HG02678 (cell line): ENCODE measurements at regions not wholly inside any gene's neighbourhood (a gene's known extent, or its start where the extent isn't known, plus 50 kb on each side); places are given as distances from the start of the nearest gene placed in this dataset.

ENCODE experiments used
- ATAC-seq: cut with Tn5 transposase; IDR thresholded peaks from one replicate; pipeline ENCODE4 v1.9.1; 2021; ENCODE audit warnings: mild to moderate bottlenecking, moderate library complexity; ENCODE audit not compliant: unreplicated experiment

DNA sequence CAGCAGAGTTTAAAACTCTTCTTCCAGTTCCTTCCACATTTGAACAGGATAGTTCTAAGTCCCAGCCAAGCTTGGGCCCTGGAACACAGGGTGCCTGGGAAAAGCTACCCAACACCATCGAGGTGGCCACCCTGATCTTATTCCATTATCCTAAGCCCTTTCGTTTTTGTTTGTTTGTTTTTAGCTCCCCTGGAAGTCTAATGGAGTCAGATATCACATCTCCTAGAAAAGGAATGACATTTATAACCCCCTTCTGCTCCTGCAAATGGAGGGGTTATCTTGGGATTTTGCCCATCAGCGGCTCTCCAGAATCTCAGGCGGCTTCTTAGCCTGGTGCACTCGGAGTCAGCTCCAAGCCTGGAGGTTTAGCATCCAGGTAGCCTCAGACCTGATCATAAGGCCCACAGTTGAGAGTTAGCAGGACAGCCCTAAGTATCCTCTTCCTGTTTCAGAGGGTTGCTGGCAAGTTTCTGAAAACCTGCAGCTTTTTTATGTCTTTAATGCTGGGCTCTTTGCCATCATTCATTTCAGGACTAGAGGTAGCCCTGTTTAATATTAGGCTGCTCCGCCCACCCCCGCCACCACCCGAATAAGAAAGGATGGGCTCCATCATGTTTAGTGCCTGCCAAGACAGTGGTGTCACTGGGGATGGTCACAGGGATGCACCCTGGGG lies 230.0 kb upstream of the LNX1 start:
- no peak for ATAC-seq

DNA sequence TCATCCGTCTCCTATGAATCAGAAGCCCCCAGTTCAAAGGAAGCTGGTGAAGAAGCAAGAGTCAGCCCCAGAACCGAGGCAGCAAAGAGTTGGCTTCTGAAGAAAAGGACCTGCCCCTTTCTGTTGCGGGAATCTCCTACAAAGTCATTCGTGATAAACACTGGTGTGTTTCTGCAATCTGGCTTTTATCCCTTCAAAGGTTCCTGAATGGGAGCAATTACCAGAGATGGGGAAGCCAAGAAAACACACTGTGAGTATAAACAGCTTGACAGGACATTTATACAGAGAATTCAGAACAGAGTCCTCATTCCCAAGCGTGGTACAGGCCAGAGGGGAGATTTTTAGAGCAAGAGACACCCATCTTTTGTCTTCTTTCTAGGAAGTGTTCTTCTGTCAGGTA lies 226.8 kb upstream of the LNX1 start:
- ATAC-seq = no peak

DNA sequence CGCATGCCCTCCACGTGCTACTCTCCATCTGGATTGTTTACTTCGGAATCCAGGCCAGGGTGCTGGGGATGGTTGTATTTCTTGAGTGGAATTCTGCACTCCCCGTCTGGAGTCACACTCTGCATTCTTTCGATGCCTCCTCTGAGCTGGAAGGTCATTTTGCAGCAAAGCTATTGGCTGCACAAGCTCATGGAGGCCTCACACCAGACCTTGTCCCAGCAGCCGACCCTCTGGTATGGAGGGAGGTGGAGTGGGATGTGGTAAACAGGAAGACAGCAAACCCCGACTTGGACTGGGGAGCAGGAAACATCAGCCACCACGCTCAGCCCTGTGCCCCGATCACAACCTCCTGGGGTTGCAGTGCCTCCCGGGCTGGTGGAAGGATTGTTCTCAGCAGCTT lies 225.3 kb upstream of the LNX1 start:
- no peak for ATAC-seq

DNA sequence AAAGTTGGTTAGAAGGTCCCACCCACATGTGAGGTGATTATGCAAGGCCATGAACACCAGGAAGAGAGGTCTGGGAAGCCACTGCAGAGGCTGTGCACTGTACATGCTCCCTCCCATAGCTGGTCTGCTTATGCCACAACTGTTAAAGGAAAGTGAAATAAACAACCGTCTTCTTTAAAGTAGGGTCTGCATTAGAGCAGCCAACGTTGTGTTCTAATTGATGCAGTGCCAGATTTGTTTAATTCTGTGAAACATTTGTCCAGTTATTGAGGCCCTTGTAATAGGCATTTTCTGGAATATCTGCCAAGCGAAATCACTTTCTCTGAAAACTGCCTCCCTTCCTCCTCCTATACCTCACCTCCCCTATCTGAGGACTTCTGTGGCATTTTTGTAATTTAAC lies 224.0 kb upstream of the LNX1 start:
- no peak for ATAC-seq

DNA sequence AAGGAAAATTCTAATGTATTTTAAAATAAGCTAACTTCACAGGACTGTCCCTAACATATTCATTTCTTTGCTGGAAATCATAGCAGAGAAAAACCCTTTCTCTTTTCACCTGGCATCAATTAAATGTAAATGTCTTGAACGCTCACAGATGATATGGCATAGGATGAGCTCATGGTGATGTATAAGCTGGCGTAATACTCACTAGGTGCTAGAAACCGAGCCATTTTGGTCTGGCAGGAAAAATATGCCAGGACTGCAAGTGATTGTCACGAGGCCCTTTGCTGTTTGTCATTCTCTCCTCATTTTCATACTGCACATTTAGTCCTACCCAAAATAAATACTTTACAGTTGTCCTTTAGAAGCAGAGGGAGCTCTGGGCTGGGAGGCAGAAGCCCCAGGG lies 222.7 kb upstream of the LNX1 start:
- no peak for ATAC-seq

DNA sequence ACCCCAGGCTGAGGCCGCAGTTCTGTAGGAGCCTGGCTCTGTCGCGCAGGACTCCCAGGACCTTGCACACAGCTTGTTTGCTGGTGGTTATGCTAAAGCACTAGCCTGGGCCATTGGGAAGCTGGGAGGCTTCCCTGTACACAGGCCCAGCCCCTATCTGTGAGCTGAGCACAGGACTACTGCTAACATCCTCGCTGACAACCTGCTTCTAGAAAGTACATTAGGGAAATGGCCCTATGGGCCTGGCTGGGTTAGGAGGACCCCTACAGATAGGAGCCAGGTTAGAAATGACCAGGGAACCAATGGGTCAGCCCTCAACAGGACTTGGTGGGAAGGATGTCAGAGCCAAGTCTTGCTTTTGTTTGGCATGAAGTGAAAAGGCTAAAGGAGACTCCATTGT lies 219.4 kb upstream of the LNX1 start:
- no peak for ATAC-seq

DNA sequence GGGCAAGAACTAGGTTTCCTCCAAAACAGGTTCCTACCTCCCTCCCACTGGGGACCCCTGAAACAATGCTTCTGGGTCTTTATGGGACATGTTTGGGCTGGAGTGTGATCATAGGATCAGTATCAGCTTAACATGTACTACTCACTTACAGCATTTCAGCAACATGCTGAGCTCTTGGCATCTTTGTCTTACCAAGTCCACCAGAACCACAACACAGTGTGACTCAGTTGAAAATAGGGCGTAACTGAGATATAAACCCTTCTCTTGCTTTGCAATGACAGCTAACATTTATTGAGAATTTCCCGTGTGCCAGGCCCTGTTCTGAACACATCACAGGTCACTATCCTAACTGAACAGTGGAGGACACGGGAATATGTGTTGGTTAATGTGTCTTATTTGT lies 218.5 kb upstream of the LNX1 start:
- no peak for ATAC-seq

DNA sequence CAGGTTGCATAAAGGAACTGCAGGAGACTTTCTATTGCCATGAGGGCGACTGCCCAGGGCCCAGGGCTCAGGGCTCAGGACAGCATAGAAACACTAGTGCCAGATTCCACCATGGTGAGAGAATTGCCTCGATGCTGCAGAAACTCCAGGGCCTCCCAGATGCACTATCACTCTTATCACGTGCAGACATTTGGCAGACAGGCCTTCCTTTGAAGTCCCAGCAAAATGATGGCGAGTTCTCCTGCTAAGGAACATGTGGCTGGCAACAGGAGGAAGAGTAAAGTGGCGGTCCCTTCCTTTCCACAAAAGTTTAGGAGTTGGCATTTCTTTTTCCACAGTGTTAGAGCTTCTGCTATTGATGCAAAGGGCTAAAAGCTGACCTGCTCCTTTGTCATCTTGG lies 214.0 kb upstream of the LNX1 start:
- no peak for ATAC-seq

DNA sequence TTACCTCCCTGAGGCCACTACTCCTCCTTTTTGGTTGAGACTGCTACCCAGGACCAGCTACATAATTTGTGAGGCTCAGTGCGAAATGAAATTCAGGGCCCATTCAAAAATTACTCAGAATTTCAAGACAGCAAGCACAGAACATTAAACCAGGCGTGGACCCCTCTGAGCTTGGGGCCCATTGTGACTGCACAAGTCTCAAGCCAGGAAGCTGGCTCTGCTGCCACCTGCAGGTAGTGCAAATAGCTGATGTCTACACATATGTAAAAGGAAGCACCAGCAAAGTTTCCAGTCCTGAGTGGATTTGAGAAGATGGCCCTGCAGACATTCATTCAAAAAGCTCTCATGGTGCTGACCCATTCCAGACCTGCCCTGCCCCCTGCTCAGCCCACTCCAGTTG lies 213.4 kb upstream of the LNX1 start:
- peak; percentile 59 for ATAC-seq

DNA sequence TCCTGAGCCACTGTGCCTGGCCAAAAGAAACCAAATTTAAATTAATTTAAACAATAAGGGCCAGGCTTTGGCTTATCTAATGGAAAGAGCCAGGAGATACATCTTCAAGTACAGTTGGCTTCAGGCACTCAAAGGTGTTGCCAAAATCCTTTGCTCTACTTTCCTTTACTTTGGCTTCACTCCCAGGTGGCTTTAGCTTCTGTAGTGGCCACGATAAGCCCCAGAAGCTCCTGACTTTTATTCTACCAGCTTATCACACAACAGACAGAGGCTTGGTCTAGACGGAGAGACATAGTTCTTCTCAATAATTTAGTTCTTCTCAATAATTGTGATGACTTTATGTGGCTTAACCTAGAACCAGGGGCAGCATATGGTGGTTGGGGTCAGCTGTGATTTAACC lies 211.2 kb upstream of the LNX1 start:
- ATAC-seq = no peak

DNA sequence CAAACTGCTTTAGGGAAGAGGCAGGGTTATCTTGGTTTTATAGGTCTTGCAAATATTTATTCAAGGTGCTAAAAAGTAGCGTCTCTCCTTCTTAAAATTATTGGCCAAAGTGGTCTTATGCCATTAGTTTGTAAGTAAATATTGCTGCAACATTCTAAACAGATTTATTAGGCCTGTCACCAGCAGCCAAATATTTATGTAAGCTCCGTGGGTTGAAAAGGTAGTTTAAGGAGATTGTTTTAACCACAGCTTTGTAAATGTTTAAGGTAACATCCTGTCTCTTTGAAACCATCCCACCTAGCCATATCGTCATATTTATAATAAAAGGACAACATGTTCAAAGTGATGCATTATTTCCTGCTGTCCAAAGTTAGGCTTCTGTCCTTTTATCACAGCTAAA lies 210.1 kb upstream of the LNX1 start:
- ATAC-seq = no peak

DNA sequence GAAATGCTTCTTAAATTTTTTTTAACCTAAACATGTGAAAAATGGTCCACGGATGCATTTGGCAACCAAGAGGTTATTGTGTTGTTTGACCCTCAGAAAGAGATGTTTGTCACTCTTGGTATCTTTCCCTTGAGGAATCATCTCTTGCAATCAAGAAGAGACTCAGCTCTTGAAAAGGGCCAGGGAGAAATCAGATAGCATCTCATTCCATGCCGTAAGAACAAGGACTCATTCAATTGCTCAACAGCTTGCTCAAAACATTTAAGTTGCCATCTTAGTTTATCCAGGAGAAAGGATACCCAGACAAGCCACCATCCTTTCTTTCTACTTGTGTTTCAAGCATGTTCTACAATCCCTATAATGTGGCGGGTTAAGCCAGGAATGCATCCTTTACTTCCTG lies 209.5 kb upstream of the LNX1 start:
- ATAC-seq = no peak

DNA sequence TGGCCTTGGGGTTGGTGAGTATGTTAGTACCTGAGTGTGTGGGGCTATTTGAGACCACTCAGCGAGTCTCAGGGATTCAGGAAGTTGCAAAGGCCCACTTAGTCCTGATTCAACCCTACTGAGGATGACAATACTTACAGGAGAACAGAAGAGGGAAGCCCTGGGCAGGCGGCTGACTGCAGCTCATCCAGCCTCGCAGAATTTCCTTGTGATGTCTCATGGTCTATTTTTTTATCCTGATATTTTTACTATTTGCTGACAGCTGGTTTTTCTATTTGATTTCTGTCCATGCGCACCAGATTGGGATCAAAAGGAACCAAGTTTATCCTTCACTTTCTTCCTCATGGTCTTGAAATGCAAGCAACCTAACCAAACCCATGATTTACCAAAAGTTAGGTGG lies 201.8 kb upstream of the LNX1 start:
- no peak for ATAC-seq

DNA sequence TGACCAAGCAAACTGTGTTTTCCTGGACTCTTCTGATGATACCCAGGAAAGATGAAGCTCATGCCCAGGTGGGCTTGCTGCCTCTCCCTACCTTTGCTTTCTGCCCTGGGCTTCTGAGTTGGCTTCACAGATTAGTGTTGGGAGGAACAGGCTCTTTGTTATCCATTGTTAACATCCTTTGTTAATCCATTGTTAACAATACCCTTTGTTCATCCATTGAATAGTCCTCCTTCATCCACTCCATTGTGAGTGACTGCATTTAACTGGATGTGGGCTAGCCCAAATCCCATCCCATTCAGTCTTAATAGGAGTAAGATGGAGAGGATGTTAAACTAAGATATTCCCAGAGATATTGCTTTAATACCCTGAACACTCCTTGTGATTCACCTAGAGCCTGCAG lies 199.0 kb upstream of the LNX1 start:
- ATAC-seq = no peak

DNA sequence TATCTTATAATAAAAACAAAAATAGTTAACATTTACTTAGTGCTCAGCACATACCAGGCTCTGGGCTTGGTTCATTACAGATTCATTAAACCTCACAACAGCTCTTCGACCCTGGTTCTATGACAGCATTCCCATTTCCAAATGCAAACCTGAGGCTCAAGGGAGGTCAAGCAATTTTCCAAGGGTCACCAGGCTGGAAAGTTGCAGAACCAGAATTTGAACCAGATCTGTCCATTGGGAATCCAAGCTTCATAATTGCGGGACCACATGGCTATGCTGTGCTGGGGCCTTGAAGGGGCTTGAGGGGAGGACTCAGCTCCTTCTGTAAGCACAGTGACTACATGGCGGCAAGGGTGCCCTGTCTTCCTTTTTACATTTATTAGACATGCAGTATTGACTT lies 197.3 kb upstream of the LNX1 start:
- no peak for ATAC-seq

DNA sequence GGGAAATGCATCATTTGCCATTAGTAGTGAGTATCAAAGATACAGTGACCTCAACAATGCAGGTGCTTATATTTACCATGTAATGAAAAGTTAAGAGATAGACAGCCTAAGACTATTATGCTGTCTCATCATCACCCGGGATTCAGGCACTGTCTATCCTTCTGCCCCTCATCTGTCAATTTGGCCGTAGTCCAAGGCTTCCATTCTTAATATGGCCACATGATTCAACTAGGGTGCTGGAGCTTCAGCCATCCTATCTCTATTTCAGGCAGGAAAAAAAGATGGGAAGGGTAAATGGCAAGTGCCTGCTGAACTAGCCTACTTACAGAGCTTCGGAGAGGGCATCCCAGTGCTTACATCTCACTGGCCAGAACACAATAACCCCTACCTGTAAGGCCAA lies 196.7 kb upstream of the LNX1 start:
- no peak for ATAC-seq

DNA sequence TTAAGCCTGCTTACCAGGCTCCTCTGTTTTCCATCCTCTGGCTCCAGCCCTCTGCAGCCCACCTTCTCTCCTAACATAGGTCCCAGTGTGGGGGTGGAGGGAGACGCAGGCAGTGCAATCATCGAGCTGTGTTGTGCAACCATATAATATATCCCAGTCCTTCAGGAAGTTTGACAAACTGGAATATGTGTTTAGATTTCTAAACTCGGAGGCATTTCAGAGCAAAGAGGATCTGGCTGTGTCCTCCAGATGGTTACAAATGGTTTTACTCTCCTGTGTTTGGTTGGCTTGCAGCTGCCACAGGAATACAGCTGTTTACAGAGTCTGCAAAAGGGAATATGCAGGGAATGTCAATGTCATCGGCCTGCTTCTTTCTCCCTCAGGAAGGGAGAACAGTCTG lies 195.3 kb upstream of the LNX1 start:
- no peak for ATAC-seq

DNA sequence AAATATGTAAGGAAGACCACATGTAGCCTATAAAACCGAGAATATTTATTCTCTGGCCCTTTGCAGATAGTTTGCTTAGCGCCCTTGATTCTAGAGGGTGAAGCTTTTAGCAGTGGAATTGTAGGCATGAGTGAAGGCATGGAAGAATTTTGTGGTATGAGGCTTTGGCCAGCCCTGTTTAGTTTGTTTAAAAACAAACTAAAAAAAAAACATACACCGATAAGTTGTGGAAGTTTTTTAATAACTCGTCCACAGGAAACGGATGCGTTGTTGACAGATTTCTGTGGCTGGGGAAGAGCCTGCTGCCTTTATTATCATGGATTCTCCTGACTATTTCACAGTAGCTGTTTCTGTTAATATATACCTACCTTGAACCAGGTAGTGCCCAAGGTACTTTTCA lies 194.7 kb upstream of the LNX1 start:
- ATAC-seq = no peak

DNA sequence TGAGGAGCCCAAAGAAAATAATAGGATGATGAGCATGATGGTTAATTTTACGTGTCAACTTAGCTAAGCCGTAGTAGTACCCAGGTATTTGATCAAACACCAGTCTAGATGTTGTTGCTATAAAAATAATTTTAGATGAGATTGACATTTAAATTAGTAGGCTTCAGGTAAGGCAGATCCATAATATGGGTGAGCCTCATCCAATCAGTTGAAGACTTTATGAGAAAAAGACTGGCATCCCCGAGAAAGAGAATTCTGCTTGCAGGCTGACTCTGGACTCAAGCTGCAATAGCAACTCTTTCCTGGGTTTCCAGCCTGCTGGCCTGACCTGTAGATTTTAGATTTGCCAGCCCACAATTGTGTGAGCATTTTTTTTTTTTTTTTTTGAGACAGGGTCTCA lies 192.8 kb upstream of the LNX1 start:
- ATAC-seq = no peak

DNA sequence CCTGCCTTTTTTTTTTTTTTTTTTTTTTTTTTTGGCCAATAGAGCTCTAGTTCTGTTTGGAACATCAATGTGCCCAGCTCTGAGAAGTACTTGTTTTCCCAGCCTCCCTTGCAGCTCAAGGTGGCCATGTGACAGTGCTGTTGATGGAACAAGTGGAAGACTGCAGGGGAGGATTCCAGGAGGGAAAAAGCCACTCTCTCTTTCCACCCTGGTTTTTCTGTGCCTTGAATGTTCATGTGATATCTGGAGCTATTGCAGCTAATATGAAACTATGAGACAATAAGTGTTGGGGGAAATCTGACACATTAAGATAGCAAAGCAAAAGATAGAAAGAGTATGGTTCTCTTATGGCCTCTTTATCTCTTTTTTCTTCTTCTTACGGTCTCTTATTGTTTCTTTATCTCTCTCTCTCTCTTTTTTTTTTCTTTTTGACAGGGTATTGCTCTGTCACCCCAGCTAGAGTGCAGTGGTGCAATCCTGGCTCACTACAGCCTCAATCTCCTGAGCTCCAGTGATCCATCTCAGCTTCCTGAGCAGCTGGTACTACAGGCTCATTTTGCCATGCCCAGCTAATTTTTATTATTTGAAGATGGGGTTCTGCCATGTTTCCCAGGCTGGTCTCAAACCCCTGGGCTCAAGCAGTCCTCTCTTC lies 192.0 kb upstream of the LNX1 start:
- ATAC-seq = no peak

DNA sequence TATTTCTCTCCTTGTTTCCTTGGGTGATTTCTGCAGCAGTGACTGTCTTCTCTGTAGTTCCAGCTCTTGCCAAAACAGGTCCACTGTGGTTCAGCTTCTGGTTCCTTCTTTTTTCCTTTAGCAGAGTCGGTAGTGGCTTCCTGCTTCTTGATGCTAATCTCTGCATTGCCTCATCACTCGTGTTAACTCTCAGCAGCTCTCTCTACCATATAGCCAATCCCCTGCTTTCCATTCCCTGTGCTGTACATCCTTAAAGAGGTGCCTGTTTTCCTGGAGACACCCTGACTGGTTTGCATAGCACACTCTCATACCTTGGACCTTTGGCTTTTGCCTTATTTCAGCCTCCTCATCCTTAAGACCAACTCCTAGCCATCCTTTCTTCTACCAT lies 191.2 kb upstream of the LNX1 start:
- no peak for ATAC-seq

DNA sequence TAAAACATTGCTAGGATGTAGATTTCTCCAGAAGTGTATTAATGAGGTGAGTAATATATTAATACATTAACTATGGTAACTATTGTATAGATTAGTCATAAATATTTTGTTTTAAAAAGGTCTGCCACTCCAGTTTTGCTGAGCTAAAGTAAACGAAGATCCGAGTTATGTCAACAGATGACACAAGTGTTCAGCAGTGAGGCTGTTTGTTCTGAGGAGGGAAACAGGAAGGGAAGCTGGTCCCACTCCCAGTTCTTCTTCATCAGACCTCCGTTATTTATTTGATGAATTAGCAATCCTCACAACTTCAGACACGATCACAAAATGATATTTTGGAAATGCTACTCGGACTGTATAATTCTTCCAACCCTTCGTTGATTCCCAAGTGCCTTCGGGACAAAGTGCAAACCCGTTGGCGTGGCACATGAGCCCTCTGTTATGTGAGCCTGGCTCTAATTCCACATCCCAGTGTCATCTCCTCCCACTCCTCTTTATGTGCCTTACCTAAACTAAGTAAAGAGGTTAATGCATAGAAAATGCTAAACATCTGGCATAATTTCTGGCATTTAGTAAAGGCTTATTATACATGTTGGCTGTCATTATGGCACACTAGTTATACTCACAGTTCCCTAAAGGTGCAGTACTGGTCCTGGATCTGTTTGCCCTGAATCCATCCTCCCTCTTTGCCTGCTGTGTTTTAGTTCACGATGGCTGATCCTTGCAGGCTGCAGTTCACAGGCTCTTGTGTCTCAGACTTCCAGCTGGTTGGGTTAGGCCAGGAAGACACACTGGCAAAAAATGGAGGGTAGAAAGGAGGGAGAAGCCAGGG lies 190.6 kb upstream of the LNX1 start:
- ATAC-seq = no peak
